Endothelial cell of umbilical vein (primary cell): ENCODE measurements at regions not wholly inside any gene's neighbourhood (a gene's known extent, or its start where the extent isn't known, plus 50 kb on each side); places are given as distances from the start of the nearest gene placed in this dataset.

Source experiments
- BruUV-seq: library from RNA; stranded (reverse); fragments of 400-500 nt; replicated peaks from 2 replicates; lab custom pipeline; 2021; lab: Mats Ljungman, UMichigan
- CTCF ChIA-PET: fragments of 300-600, 350-600 bp; sonication (Branson Sonifier 250); formaldehyde crosslinking; loops from one replicate; lab custom pipeline; 2021; ENCODE audit warnings: antibody characterized with exemption, inconsistent platforms; lab: Charles Lee
- POLR2A ChIA-PET: fragments of 300-600, 350-600 bp; sonication (Branson Sonifier 250); formaldehyde crosslinking; loops from one replicate; lab custom pipeline; 2021; ENCODE audit warnings: antibody characterized with exemption, inconsistent platforms; lab: Charles Lee
- DNase-seq: peaks from one replicate; pipeline ENCODE4 v3.0.0-alpha.2; 2011; ENCODE audit warnings: low read depth, low spot score
- FAIRE-seq: peaks from 2 replicates; lab custom pipeline; 2011; peaks lifted over from hg19 to GRCh38; lab: Jason Lieb, UNC
- H2AFZ ChIP-seq: 2 replicates; pipeline ENCODE4 v1.6.0; 2012; ENCODE audit warnings: low read depth, low read length, control low read depth, inconsistent platforms
- H3K27ac ChIP-seq: 2 replicates; pipeline ENCODE4 v1.5.1; 2011; ENCODE audit warnings: low read depth, mild to moderate bottlenecking, control low read depth, low read length, moderate library complexity; ENCODE audit not compliant: insufficient read depth
- H3K27me3 ChIP-seq, 2 experiments: 2 replicates each; pipeline versions ENCODE4 v1.6.0 to v1.6.1; 2011; ENCODE audit warnings: low read length in 2 of 2, mixed read lengths in 1 of 2; ENCODE audit not compliant: control insufficient read depth in 2 of 2, insufficient read depth in 2 of 2
- H3K36me3 ChIP-seq, 2 experiments: 2 replicates in 1 of 2; 3 replicates in 1 of 2; pipeline ENCODE4 v1.5.1; 2011; ENCODE audit warnings: low read length in 2 of 2, mild to moderate bottlenecking in 1 of 2, moderate library complexity in 1 of 2; ENCODE audit not compliant: control insufficient read depth in 2 of 2, insufficient read depth in 2 of 2; ENCODE audit errors: extremely low read depth in 1 of 2
- H3K4me1 ChIP-seq: 3 replicates; pipeline ENCODE4 v1.5.1; 2011; ENCODE audit warnings: mild to moderate bottlenecking, low read length; ENCODE audit not compliant: control insufficient read depth, insufficient read depth; ENCODE audit errors: extremely low read depth
- H3K4me2 ChIP-seq: 2 replicates; pipeline ENCODE4 v1.6.1; 2011; ENCODE audit warnings: low read length, control low read depth, mixed read lengths; ENCODE audit not compliant: insufficient read depth
- H3K4me3 ChIP-seq, 3 experiments: fragments of 200-600 bp in 1 of 3; sonication (generic), shearing (Covaris generic) in 1 of 3; replicated peaks in 1 of 3; 2 replicates each; pipeline ENCODE4 v1.5.1; 2011 to 2016; ENCODE audit warnings: control low read depth in 3 of 3, low read length in 3 of 3, mild to moderate bottlenecking in 2 of 3, inconsistent platforms in 1 of 3, low read depth in 1 of 3, moderate library complexity in 1 of 3; ENCODE audit not compliant: insufficient read depth in 1 of 3
- H3K79me2 ChIP-seq: 2 replicates; pipeline ENCODE4 v1.6.0; 2012; ENCODE audit warnings: low read length, inconsistent platforms; ENCODE audit not compliant: control insufficient read depth, insufficient read depth
- H3K9ac ChIP-seq: replicated peaks from 2 replicates; pipeline ENCODE3; 2011; ENCODE audit warnings: low read length, control low read depth; ENCODE audit not compliant: insufficient read depth; ENCODE audit errors: extremely low read depth
- H3K9me1 ChIP-seq: replicated peaks from 3 replicates; pipeline ENCODE4 v1.6.0; 2011; ENCODE audit warnings: mild to moderate bottlenecking, low read length; ENCODE audit not compliant: control insufficient read depth, insufficient read depth; ENCODE audit errors: extremely low read depth
- H3K9me3 ChIP-seq: replicated peaks from 2 replicates; pipeline ENCODE4 v1.5.1; 2012; ENCODE audit warnings: low read length, inconsistent platforms; ENCODE audit not compliant: control insufficient read depth, insufficient read depth
- H4K20me1 ChIP-seq: replicated peaks from 2 replicates; pipeline ENCODE3; 2011; ENCODE audit warnings: mild to moderate bottlenecking, low read length; ENCODE audit not compliant: control insufficient read depth, insufficient read depth; ENCODE audit errors: extremely low read depth
- EZH2 ChIP-seq: IDR thresholded peaks from 2 replicates; pipeline ENCODE4 v1.6.1; 2012; ENCODE audit warnings: borderline replicate concordance, low read depth, mild to moderate bottlenecking, moderate library complexity, low read length, inconsistent platforms; ENCODE audit not compliant: severe bottlenecking
- FOS ChIP-seq: IDR thresholded peaks from 2 replicates; pipeline ENCODE4 v1.6.1; 2011; ENCODE audit warnings: mild to moderate bottlenecking, low read length, moderate library complexity, borderline replicate concordance; ENCODE audit not compliant: insufficient read depth
- GATA2 ChIP-seq: IDR thresholded peaks from 2 replicates; pipeline ENCODE4 v1.7.0; 2011; ENCODE audit warnings: low read depth, mild to moderate bottlenecking, moderate library complexity, mixed read lengths, low read length; ENCODE audit not compliant: insufficient read length, insufficient read depth
- JUN ChIP-seq: IDR thresholded peaks from 2 replicates; pipeline ENCODE4 v1.6.1; 2011; ENCODE audit warnings: borderline replicate concordance, low read depth; ENCODE audit not compliant: insufficient read length, insufficient read depth
- MYC ChIP-seq: IDR thresholded peaks from one replicate; pipeline ENCODE4 v1.6.1; 2011; ENCODE audit warnings: mild to moderate bottlenecking, low read depth, low read length
- POLR2A ChIP-seq: IDR thresholded peaks from 2 replicates; pipeline ENCODE4 v1.6.1; 2012; ENCODE audit warnings: low read depth, mild to moderate bottlenecking, control low read depth, low read length
- POLR2AphosphoS5 ChIP-seq: IDR thresholded peaks from 2 replicates; pipeline ENCODE4 v1.6.1; 2012; ENCODE audit warnings: low read depth, mild to moderate bottlenecking, control low read depth, low read length, moderate library complexity; ENCODE audit not compliant: insufficient read depth
- dilution Hi-C: fragments of 300-500 bp; cut with MboI; formaldehyde crosslinking; loops from one replicate; pipeline ENCODE4 v1.15.0; 2019; ENCODE audit warnings: low sequenced_read_pairs; ENCODE audit not compliant: extremely low pct_ligation_motif_present
- intact Hi-C: fragments of 100-400 bp; cut with micrococcal nuclease; formaldehyde crosslinking; loops from one replicate; pipeline ENCODE4 v1.10.0; 2022
- TF ChIP-seq, protein P1 (sequence below), 2 donors: IDR thresholded peaks; 1 replicate in 1 of 2; 2 replicates in 1 of 2; pipeline ENCODE4 v1.5.1; 2011; ENCODE audit warnings: low read length in 2 of 2, mild to moderate bottlenecking in 2 of 2, moderate library complexity in 2 of 2, control low read depth in 1 of 2, inconsistent platforms in 1 of 2, low read depth in 1 of 2; ENCODE audit not compliant: insufficient read depth in 1 of 2; ENCODE audit errors: extremely low read depth in 1 of 2
- TF ChIP-seq, protein P2 (sequence below): IDR thresholded peaks from 2 replicates; pipeline ENCODE4 v1.6.1; 2011; ENCODE audit not compliant: insufficient read depth, insufficient read length

DNA sequence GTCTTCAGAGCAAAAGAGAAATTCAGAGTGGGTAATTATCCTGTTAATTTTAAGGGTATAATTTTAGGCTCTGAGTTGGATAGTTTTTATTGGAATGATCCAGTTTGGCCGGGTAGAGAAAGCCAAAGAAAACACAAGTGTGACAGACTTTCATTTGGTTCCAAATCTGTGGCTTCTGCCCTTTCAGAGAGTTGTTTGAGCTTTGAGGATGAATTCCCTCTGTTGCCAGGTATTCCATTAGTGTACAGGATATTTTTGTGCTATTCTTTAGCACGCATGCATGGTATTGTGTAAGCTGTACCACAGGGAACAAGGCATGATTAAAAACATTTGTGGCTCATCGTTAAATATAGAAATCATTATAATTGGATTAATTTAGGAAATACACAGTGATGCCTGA, 384.4 kb downstream of the ADGRL2 start:
- ChIA-PET CTCF (no interaction called here), POLR2A (no interaction called here)
- Histone ChIP-seq H3K9ac (no peak overlapping the region), H3K36me3 (no peaks in the 10 kb centered on the region), H4K20me1 (no peaks in the 10 kb centered on the region), H3K79me2 (no peaks in the 10 kb centered on the region), H3K4me2 (no peak overlapping the region), H3K27ac (no peak overlapping the region), H3K9me3 (no peaks in the 10 kb centered on the region), H3K4me1 (no peaks in the 10 kb centered on the region), H2AFZ (no peak overlapping the region), H3K9me1 (no peaks in the 10 kb centered on the region), H3K27me3 (no peaks in the 10 kb centered on the region), H3K4me3 (no peak overlapping the region)
- TF ChIP-seq JUN = no peak
- TF ChIP-seq, protein P1, sequence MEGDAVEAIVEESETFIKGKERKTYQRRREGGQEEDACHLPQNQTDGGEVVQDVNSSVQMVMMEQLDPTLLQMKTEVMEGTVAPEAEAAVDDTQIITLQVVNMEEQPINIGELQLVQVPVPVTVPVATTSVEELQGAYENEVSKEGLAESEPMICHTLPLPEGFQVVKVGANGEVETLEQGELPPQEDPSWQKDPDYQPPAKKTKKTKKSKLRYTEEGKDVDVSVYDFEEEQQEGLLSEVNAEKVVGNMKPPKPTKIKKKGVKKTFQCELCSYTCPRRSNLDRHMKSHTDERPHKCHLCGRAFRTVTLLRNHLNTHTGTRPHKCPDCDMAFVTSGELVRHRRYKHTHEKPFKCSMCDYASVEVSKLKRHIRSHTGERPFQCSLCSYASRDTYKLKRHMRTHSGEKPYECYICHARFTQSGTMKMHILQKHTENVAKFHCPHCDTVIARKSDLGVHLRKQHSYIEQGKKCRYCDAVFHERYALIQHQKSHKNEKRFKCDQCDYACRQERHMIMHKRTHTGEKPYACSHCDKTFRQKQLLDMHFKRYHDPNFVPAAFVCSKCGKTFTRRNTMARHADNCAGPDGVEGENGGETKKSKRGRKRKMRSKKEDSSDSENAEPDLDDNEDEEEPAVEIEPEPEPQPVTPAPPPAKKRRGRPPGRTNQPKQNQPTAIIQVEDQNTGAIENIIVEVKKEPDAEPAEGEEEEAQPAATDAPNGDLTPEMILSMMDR (IDR thresholded peaks at IDR 0.05; ENCODE audit: extremely low read depth in 1 of 2, insufficient read depth in 1 of 2, low read depth in 1 of 2, low read length in 2 of 2) = no peak
- TF ChIP-seq MYC = no peak
- no peak for TF ChIP-seq GATA2
- dilution Hi-C loops = no loop called here
- DNase-seq (no peak), FAIRE-seq (no peak)
- intact Hi-C loops = no loop called here
- BruUV-seq = no TSS peak

DNA sequence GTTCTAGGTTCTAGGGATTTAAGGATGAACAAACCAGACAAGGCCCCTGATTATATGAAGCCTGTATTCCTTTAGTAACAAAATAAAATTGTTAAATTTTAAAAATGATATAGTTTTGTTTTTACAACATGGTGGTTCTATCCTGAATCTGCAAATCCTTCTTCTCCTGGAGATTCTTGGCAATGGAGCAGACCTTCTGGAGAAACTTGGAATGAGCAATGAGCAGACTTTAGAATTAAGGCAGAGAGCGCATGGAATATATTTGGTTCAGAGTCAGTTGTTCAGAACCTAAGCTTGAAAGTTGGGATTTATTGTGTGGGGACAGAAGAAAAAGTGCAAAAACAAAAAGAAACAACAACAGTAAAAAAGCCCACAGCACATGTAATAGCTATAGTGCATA, 381.1 kb downstream of the ADGRL2 start:
- intact Hi-C loops = no loop called here

More for the DNA sequence above, 381.1 kb downstream of the ADGRL2 start:
- H3K4me3 ChIP-seq = no peak overlapping the region
- no peaks in the 10 kb centered on the region for H3K4me1 ChIP-seq
- TF ChIP-seq EZH2 (no peak), POLR2A (no peak), POLR2AphosphoS5 (no peak), FOS (no peak), JUN (no peak)
- TF ChIP-seq, protein P2, sequence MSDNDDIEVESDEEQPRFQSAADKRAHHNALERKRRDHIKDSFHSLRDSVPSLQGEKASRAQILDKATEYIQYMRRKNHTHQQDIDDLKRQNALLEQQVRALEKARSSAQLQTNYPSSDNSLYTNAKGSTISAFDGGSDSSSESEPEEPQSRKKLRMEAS = no peak
- TF ChIP-seq, protein P1 (IDR thresholded peaks at IDR 0.05; ENCODE audit: extremely low read depth in 1 of 2, insufficient read depth in 1 of 2, low read depth in 1 of 2, low read length in 2 of 2) = no peak
- H3K27me3 ChIP-seq = no peaks in the 10 kb centered on the region
- no peak overlapping the region for H3K4me2 ChIP-seq
- no peak overlapping the region for H3K9ac ChIP-seq
- H3K9me3 ChIP-seq = no peaks in the 10 kb centered on the region
- H3K9me1 ChIP-seq = no peaks in the 10 kb centered on the region
- DNase-seq (no peak), FAIRE-seq (no peak)
- no peak overlapping the region for H3K27ac ChIP-seq
- H3K79me2 ChIP-seq = no peaks in the 10 kb centered on the region
- dilution Hi-C loops = no loop called here
- CTCF ChIA-PET = no interaction called here
- no peak overlapping the region for H2AFZ ChIP-seq
- no peaks in the 10 kb centered on the region for H4K20me1 ChIP-seq
- POLR2A ChIA-PET = interaction anchor here (0.6 kb wide), 1 partner anchor 241 kb away, joined by 6 read pairs; no protein-coding TSS in a partner anchor
- no TSS peak for BruUV-seq
- H3K36me3 ChIP-seq = no peaks in the 10 kb centered on the region
